NB4 (cell line): ENCODE measurements at regions not wholly inside any gene's neighbourhood (a gene's known extent, or its start where the extent isn't known, plus 50 kb on each side); places are given as distances from the start of the nearest gene placed in this dataset.

Source experiments
- CTCF ChIP-seq: IDR thresholded peaks from one replicate; pipeline ENCODE4 v1.5.1; 2012; ENCODE audit warnings: low read depth, low read length
- POLR2A ChIP-seq: IDR thresholded peaks from 2 replicates; pipeline ENCODE4 v1.6.1; 2011; ENCODE audit warnings: mild to moderate bottlenecking; ENCODE audit not compliant: insufficient read length; ENCODE audit errors: extremely low read depth

GRCh38 chr5:7274203-7274602 lies 121.7 kb upstream of the ADCY2 start:
- TF ChIP-seq CTCF, result no peak
- no peak for TF ChIP-seq POLR2A
